GM19023 (cell line): ENCODE measurements at regions not wholly inside any gene's neighbourhood (a gene's known extent, or its start where the extent isn't known, plus 50 kb on each side); places are given as distances from the start of the nearest gene placed in this dataset.

Experiments used
- ATAC-seq: cut with Tn5 transposase; IDR thresholded peaks from one replicate; pipeline ENCODE4 v1.9.1; 2021; ENCODE audit warnings: mild to moderate bottlenecking, moderate library complexity; ENCODE audit not compliant: unreplicated experiment

GRCh38 chr11:79592824-79593223 lies 152.0 kb upstream of the TENM4 start:
- ATAC-seq, result no peak

GRCh38 chr11:79592406-79592805 lies 151.6 kb upstream of the TENM4 start:
- no peak for ATAC-seq

GRCh38 chr11:79582434-79582833 lies 141.6 kb upstream of the TENM4 start:
- no peak for ATAC-seq

- no peak for ATAC-seq
These were observed 138.2 kb upstream of the TENM4 start for GRCh38 chr11:79579063-79579462.

GRCh38 chr11:79578116-79578515 lies 137.3 kb upstream of the TENM4 start:
- no peak for ATAC-seq

- ATAC-seq, result no peak
These were observed 134.9 kb upstream of the TENM4 start for GRCh38 chr11:79575701-79576100.

GRCh38 chr11:79570104-79570503 lies 129.3 kb upstream of the TENM4 start:
- no peak for ATAC-seq

GRCh38 chr11:79564288-79564925 lies 123.6 kb upstream of the TENM4 start:
- ATAC-seq, result no peak

GRCh38 chr11:79561496-79561895 lies 120.7 kb upstream of the TENM4 start:
- ATAC-seq, result no peak

- no peak for ATAC-seq
These were observed 110.0 kb upstream of the TENM4 start for GRCh38 chr11:79550809-79551208.

GRCh38 chr11:79547256-79547655 lies 106.4 kb upstream of the TENM4 start:
- ATAC-seq, result no peak

- no peak for ATAC-seq
These were observed 105.5 kb upstream of the TENM4 start for GRCh38 chr11:79546351-79546750.

GRCh38 chr11:79544361-79544760 lies 103.5 kb upstream of the TENM4 start:
- ATAC-seq, result no peak

GRCh38 chr11:79543101-79543500 lies 102.3 kb upstream of the TENM4 start:
- ATAC-seq, result no peak

GRCh38 chr11:79541466-79541865 lies 100.6 kb upstream of the TENM4 start:
- ATAC-seq, result no peak

GRCh38 chr11:79538775-79539174 lies 97.9 kb upstream of the TENM4 start:
- no peak for ATAC-seq

- ATAC-seq, result no peak
These were observed 95.5 kb upstream of the TENM4 start for GRCh38 chr11:79536155-79536917.

GRCh38 chr11:79535606-79536005 lies 94.8 kb upstream of the TENM4 start:
- no peak for ATAC-seq

- no peak for ATAC-seq
These were observed 84.4 kb upstream of the TENM4 start for GRCh38 chr11:79525257-79525656.

- ATAC-seq, result no peak
These were observed 81.8 kb upstream of the TENM4 start for GRCh38 chr11:79522626-79523025.

- no peak for ATAC-seq
These were observed 79.3 kb upstream of the TENM4 start for GRCh38 chr11:79520086-79520485.

- ATAC-seq, result no peak
These were observed 75.0 kb upstream of the TENM4 start for GRCh38 chr11:79515781-79516180.

- no peak for ATAC-seq
These were observed 73.9 kb upstream of the TENM4 start for GRCh38 chr11:79514695-79515094.
